Memory B cell (primary cell): ENCODE measurements at regions not wholly inside any gene's neighbourhood (a gene's known extent, or its start where the extent isn't known, plus 50 kb on each side); places are given as distances from the start of the nearest gene placed in this dataset.
A peak's percentile ranks its signal among the peaks of the same experiment; 100 is the strongest.

Source experiments
- ATAC-seq: fragments of 150-1000 bp; cut with Tn5 transposase; 2 replicates; pipeline ENCODE4 v1.10.0; 2021; ENCODE audit warnings: low read depth, mild to moderate bottlenecking, moderate library complexity
- DNase-seq, 2 donors: peaks; one replicate each; pipeline ENCODE4 v3.0.0; 2022; ENCODE audit warnings: low spot score in 2 of 2
- H3K27ac Mint-ChIP-seq: one replicate; pipeline ENCODE4 v1.8.0; 2022; ENCODE audit warnings: mild to moderate bottlenecking, moderate library complexity, mixed read lengths
- H3K27me3 Mint-ChIP-seq: one replicate; pipeline ENCODE4 v1.8.0; 2022; ENCODE audit warnings: mixed read lengths
- H3K36me3 Mint-ChIP-seq: one replicate; pipeline ENCODE4 v1.8.0; 2022; ENCODE audit warnings: mild to moderate bottlenecking, mixed read lengths
- H3K4me1 Mint-ChIP-seq: one replicate; pipeline ENCODE4 v1.8.0; 2022; ENCODE audit warnings: mixed read lengths
- H3K4me3 Mint-ChIP-seq: one replicate; pipeline ENCODE4 v1.8.0; 2022; ENCODE audit warnings: mild to moderate bottlenecking, moderate library complexity, mixed read lengths
- H3K9me3 Mint-ChIP-seq: one replicate; pipeline ENCODE4 v1.8.0; 2022; ENCODE audit warnings: mixed read lengths

GRCh38 chr13:33730619-33731018 lies 87.3 kb upstream of the RFC3 start:
- no peaks in the 10 kb centered on the region for H3K36me3 Mint-ChIP-seq
- no peak overlapping the region for H3K27ac Mint-ChIP-seq
- H3K9me3 Mint-ChIP-seq: no peaks in the 10 kb centered on the region
- DNase-seq: no peak
- no peak for ATAC-seq
- peaks cover 19% of the 10 kb centered on the region for H3K27me3 Mint-ChIP-seq
- peaks cover 23% of the 10 kb centered on the region for H3K4me1 Mint-ChIP-seq
- no peak overlapping the region for H3K4me3 Mint-ChIP-seq

- DNase-seq (no peak), ATAC-seq (no peak)
- no peaks in the 10 kb centered on the region for H3K36me3 Mint-ChIP-seq
- peaks cover 2% of the 10 kb centered on the region for H3K9me3 Mint-ChIP-seq
- peaks cover 7% of the 10 kb centered on the region for H3K4me1 Mint-ChIP-seq
- peaks cover 29% of the 10 kb centered on the region for H3K27me3 Mint-ChIP-seq
- no peak overlapping the region for H3K27ac Mint-ChIP-seq
- H3K4me3 Mint-ChIP-seq: no peak overlapping the region
Observed at GRCh38 chr13:33735276-33735675, 82.7 kb upstream of the RFC3 start.

- Mint-ChIP-seq H3K9me3 (peaks cover 4% of the 10 kb centered on the region), H3K36me3 (no peaks in the 10 kb centered on the region), H3K27me3 (peaks cover 39% of the 10 kb centered on the region), H3K4me3 (no peak overlapping the region), H3K4me1 (peaks cover 3% of the 10 kb centered on the region), H3K27ac (no peak overlapping the region)
- no peak for DNase-seq
- ATAC-seq: no peak
Observed at GRCh38 chr13:33739254-33739653, 78.7 kb upstream of the RFC3 start.

- no peak for DNase-seq
- no peak overlapping the region for H3K4me3 Mint-ChIP-seq
- no peaks in the 10 kb centered on the region for H3K36me3 Mint-ChIP-seq
- no peak for ATAC-seq
- peaks cover 41% of the 10 kb centered on the region for H3K27me3 Mint-ChIP-seq
- peaks cover 8% of the 10 kb centered on the region for H3K4me1 Mint-ChIP-seq
- peaks cover 4% of the 10 kb centered on the region for H3K9me3 Mint-ChIP-seq
- H3K27ac Mint-ChIP-seq: no peak overlapping the region
Observed at GRCh38 chr13:33740134-33740538, 77.8 kb upstream of the RFC3 start.

GRCh38 chr13:33742321-33742720 lies 75.6 kb upstream of the RFC3 start:
- ATAC-seq: no peak
- Mint-ChIP-seq H3K4me3 (no peak overlapping the region), H3K9me3 (peaks cover 2% of the 10 kb centered on the region), H3K36me3 (no peaks in the 10 kb centered on the region), H3K27me3 (peaks cover 34% of the 10 kb centered on the region), H3K27ac (no peak overlapping the region), H3K4me1 (peaks cover 16% of the 10 kb centered on the region)
- no peak for DNase-seq

GRCh38 chr13:33743438-33744368 lies 74.2 kb upstream of the RFC3 start:
- peaks cover 29% of the 10 kb centered on the region for H3K27me3 Mint-ChIP-seq
- peaks cover 16% of the 10 kb centered on the region for H3K4me1 Mint-ChIP-seq
- ATAC-seq (no peak), DNase-seq (no peak)
- H3K36me3 Mint-ChIP-seq: no peaks in the 10 kb centered on the region
- no peak overlapping the region for H3K4me3 Mint-ChIP-seq
- no peak overlapping the region for H3K27ac Mint-ChIP-seq
- H3K9me3 Mint-ChIP-seq: peaks cover 4% of the 10 kb centered on the region

- no peak overlapping the region for H3K4me3 Mint-ChIP-seq
- H3K36me3 Mint-ChIP-seq: no peaks in the 10 kb centered on the region
- peaks cover 29% of the 10 kb centered on the region for H3K27me3 Mint-ChIP-seq
- no peak overlapping the region for H3K27ac Mint-ChIP-seq
- H3K4me1 Mint-ChIP-seq: peaks cover 16% of the 10 kb centered on the region
- H3K9me3 Mint-ChIP-seq: peaks cover 4% of the 10 kb centered on the region
- ATAC-seq (no peak), DNase-seq (no peak)
Observed at GRCh38 chr13:33744589-33745369, 73.2 kb upstream of the RFC3 start.

- Mint-ChIP-seq H3K9me3 (peaks cover 4% of the 10 kb centered on the region), H3K36me3 (no peaks in the 10 kb centered on the region), H3K27ac (no peak overlapping the region), H3K4me3 (no peak overlapping the region), H3K27me3 (peaks cover 26% of the 10 kb centered on the region), H3K4me1 (peaks cover 16% of the 10 kb centered on the region)
- DNase-seq: no peak
- peak; percentile 82 for ATAC-seq
Observed at GRCh38 chr13:33745370-33746324, 72.3 kb upstream of the RFC3 start.

GRCh38 chr13:33746867-33747266 lies 71.1 kb upstream of the RFC3 start:
- DNase-seq: no peak
- no peak overlapping the region for H3K4me3 Mint-ChIP-seq

GRCh38 chr13:33751151-33751550 lies 66.8 kb upstream of the RFC3 start:
- Mint-ChIP-seq H3K4me1 (peaks cover 3% of the 10 kb centered on the region), H3K27ac (no peak overlapping the region), H3K36me3 (no peaks in the 10 kb centered on the region), H3K4me3 (no peak overlapping the region), H3K27me3 (peaks cover 11% of the 10 kb centered on the region), H3K9me3 (peaks cover 2% of the 10 kb centered on the region)
- DNase-seq: no peak
- ATAC-seq: no peak

More at GRCh38 chr13:33746867-33747266, 71.1 kb upstream of the RFC3 start:
- H3K9me3 Mint-ChIP-seq: peaks cover 3% of the 10 kb centered on the region
- ATAC-seq: no peak
- peaks cover 18% of the 10 kb centered on the region for H3K27me3 Mint-ChIP-seq
- no peaks in the 10 kb centered on the region for H3K36me3 Mint-ChIP-seq
- H3K27ac Mint-ChIP-seq: no peak overlapping the region
- H3K4me1 Mint-ChIP-seq: peaks cover 16% of the 10 kb centered on the region

- no peak overlapping the region for H3K27ac Mint-ChIP-seq
- no peaks in the 10 kb centered on the region for H3K36me3 Mint-ChIP-seq
- ATAC-seq: no peak
- H3K9me3 Mint-ChIP-seq: peaks cover 2% of the 10 kb centered on the region
- H3K27me3 Mint-ChIP-seq: peaks cover 11% of the 10 kb centered on the region
- no peaks in the 10 kb centered on the region for H3K4me1 Mint-ChIP-seq
- no peak overlapping the region for H3K4me3 Mint-ChIP-seq
- DNase-seq: no peak
Observed at GRCh38 chr13:33752094-33752493, 65.9 kb upstream of the RFC3 start.

GRCh38 chr13:33752597-33752996 lies 65.4 kb upstream of the RFC3 start:
- Mint-ChIP-seq H3K4me3 (no peak overlapping the region), H3K27me3 (peaks cover 11% of the 10 kb centered on the region), H3K4me1 (peaks cover 2% of the 10 kb centered on the region), H3K27ac (no peak overlapping the region), H3K9me3 (peaks cover 2% of the 10 kb centered on the region), H3K36me3 (no peaks in the 10 kb centered on the region)
- ATAC-seq (no peak), DNase-seq (no peak)

GRCh38 chr13:33756929-33757328 lies 61.0 kb upstream of the RFC3 start:
- H3K9me3 Mint-ChIP-seq: no peaks in the 10 kb centered on the region
- peaks cover 4% of the 10 kb centered on the region for H3K4me1 Mint-ChIP-seq
- H3K4me3 Mint-ChIP-seq: no peak overlapping the region
- DNase-seq (no peak), ATAC-seq (no peak)
- no peak overlapping the region for H3K27ac Mint-ChIP-seq
- peaks cover 9% of the 10 kb centered on the region for H3K27me3 Mint-ChIP-seq
- H3K36me3 Mint-ChIP-seq: no peaks in the 10 kb centered on the region
